ENCODE measurements at regions not wholly inside any gene's neighbourhood (a gene's known extent, or its start where the extent isn't known, plus 50 kb on each side); places are given as distances from the start of the nearest gene placed in this dataset.

GRCh38 chr18:47403949-47404348 is 152.5 kb upstream of the SKOR2 start:
- peaks cover 0 to 4% (median 3%) of the 10 kb centered on the region in 3 donors for H3K27me3 Mint-ChIP-seq (ENCODE audit: low read depth in 3 of 3)
- WGBS (ENCODE audit: insufficient coverage) = no CpG with 5 or more reads among the region's 3 CpGs
- H3K9me3 Mint-ChIP-seq = peaks cover 0 to 4% (median 2%) of the 10 kb centered on the region in 7 donors
- Histone ChIP-seq H2AFZ (ENCODE audit: insufficient read depth, low read depth, low read length, poor library complexity, severe bottlenecking) (no peak overlapping the region), H3K79me2 (ENCODE audit: insufficient read depth, low read length) (no peaks in the 10 kb centered on the region), H3K27ac (ENCODE audit: low read depth in 1 of 2, low read length in 2 of 2) (no peak overlapping the region), H4K20me1 (ENCODE audit: insufficient read depth, low read length) (no peaks in the 10 kb centered on the region), H3K27me3 (ENCODE audit: control insufficient read depth in 2 of 2, insufficient read depth in 2 of 2, low read length in 2 of 2) (no peaks in the 10 kb centered on the region), H3K4me2 (replicated peaks; ENCODE audit: extremely low read depth, low read length, poor library complexity, severe bottlenecking) (no peak overlapping the region), H3K4me1 (ENCODE audit: control insufficient read depth in 1 of 2, insufficient read depth in 2 of 2, low read length in 2 of 2) (no peaks in the 10 kb centered on the region), H3K9me3 (replicated peaks in 1 of 2; ENCODE audit: control insufficient read depth in 1 of 2, insufficient read depth in 1 of 2, low read length in 2 of 2) (no peaks in the 10 kb centered on the region), H3K4me3 (replicated peaks in 1 of 3; ENCODE audit: low read depth in 2 of 3, low read length in 3 of 3) (no peak overlapping the region), H3K36me3 (replicated peaks in 1 of 2; ENCODE audit: control insufficient read depth in 1 of 2, insufficient read depth in 2 of 2, low read length in 2 of 2) (no peaks in the 10 kb centered on the region), H3K9ac (ENCODE audit: insufficient read depth, low read length, poor library complexity, severe bottlenecking) (no peak overlapping the region)
- intact Hi-C loops (cut with micrococcal nuclease) = no loop called here
- no peaks in the 10 kb centered on the region for H3K36me3 Mint-ChIP-seq
- H3K4me3 Mint-ChIP-seq = no peak overlapping the region
- TF ChIP-seq, protein P1, sequence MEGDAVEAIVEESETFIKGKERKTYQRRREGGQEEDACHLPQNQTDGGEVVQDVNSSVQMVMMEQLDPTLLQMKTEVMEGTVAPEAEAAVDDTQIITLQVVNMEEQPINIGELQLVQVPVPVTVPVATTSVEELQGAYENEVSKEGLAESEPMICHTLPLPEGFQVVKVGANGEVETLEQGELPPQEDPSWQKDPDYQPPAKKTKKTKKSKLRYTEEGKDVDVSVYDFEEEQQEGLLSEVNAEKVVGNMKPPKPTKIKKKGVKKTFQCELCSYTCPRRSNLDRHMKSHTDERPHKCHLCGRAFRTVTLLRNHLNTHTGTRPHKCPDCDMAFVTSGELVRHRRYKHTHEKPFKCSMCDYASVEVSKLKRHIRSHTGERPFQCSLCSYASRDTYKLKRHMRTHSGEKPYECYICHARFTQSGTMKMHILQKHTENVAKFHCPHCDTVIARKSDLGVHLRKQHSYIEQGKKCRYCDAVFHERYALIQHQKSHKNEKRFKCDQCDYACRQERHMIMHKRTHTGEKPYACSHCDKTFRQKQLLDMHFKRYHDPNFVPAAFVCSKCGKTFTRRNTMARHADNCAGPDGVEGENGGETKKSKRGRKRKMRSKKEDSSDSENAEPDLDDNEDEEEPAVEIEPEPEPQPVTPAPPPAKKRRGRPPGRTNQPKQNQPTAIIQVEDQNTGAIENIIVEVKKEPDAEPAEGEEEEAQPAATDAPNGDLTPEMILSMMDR (IDR thresholded peaks at IDR 0.05) = no peak
- no peak for DNase-seq
- H3K4me1 Mint-ChIP-seq = no peaks in the 10 kb centered on the region
- H3K27ac Mint-ChIP-seq = no peak overlapping the region

GRCh38 chr18:47403317-47403716 is 151.9 kb upstream of the SKOR2 start:
- no peaks in the 10 kb centered on the region for H4K20me1 ChIP-seq (ENCODE audit: insufficient read depth, low read length)
- intact Hi-C loops (cut with micrococcal nuclease) = no loop called here
- 66% methylated on average over 8 of the region's 8 CpGs for WGBS (ENCODE audit: insufficient coverage)
- H3K4me3 ChIP-seq (replicated peaks in 1 of 3; ENCODE audit: low read depth in 2 of 3, low read length in 3 of 3) = no peak overlapping the region
- H3K27ac ChIP-seq (ENCODE audit: low read depth in 1 of 2, low read length in 2 of 2) = no peak overlapping the region
- TF ChIP-seq, protein P1 (IDR thresholded peaks at IDR 0.05) = no peak
- Mint-ChIP-seq H3K27me3 (ENCODE audit: low read depth in 3 of 3) (peaks cover 0 to 5% (median 4%) of the 10 kb centered on the region in 3 donors), H3K4me3 (no peak overlapping the region), H3K9me3 (peaks cover 0 to 5% (median 2%) of the 10 kb centered on the region in 7 donors), H3K36me3 (no peaks in the 10 kb centered on the region), H3K27ac (no peak overlapping the region), H3K4me1 (no peaks in the 10 kb centered on the region)
- no peaks in the 10 kb centered on the region for H3K4me1 ChIP-seq (ENCODE audit: control insufficient read depth in 1 of 2, insufficient read depth in 2 of 2, low read length in 2 of 2)
- no peak overlapping the region for H3K4me2 ChIP-seq (replicated peaks; ENCODE audit: extremely low read depth, low read length, poor library complexity, severe bottlenecking)
- H3K27me3 ChIP-seq (ENCODE audit: control insufficient read depth in 2 of 2, insufficient read depth in 2 of 2, low read length in 2 of 2) = no peaks in the 10 kb centered on the region
- DNase-seq = no peak
- H3K79me2 ChIP-seq (ENCODE audit: insufficient read depth, low read length) = no peaks in the 10 kb centered on the region
- H2AFZ ChIP-seq (ENCODE audit: insufficient read depth, low read depth, low read length, poor library complexity, severe bottlenecking) = no peak overlapping the region
- H3K9me3 ChIP-seq (replicated peaks in 1 of 2; ENCODE audit: control insufficient read depth in 1 of 2, insufficient read depth in 1 of 2, low read length in 2 of 2) = no peaks in the 10 kb centered on the region
- no peak overlapping the region for H3K9ac ChIP-seq (ENCODE audit: insufficient read depth, low read length, poor library complexity, severe bottlenecking)
- no peaks in the 10 kb centered on the region for H3K36me3 ChIP-seq (replicated peaks in 1 of 2; ENCODE audit: control insufficient read depth in 1 of 2, insufficient read depth in 2 of 2, low read length in 2 of 2)
